ENCODE measurements at regions not wholly inside any gene's neighbourhood (a gene's known extent, or its start where the extent isn't known, plus 50 kb on each side); places are given as distances from the start of the nearest gene placed in this dataset.

DNA sequence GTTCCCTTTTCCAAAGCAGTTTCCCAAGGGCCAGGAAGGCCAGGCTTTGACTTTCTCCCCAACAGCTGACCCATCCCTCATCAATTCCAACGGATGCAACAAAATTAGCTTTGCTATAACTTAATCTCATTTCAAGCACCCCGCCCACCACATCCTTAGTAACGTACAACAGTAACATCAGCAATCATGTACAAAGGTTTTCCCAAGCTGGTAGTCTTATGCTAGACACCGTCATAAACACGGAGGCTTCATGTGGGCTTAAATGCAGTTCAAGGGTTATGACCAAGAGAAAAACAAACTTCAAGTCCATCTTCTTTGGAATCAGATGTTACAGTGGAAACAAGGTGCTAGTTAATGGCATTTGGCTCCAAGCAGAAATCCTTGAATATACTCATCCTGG is 66.6 kb downstream of the EOMES start:
- Histone ChIP-seq H3K79me2 (ENCODE audit: control insufficient read depth in 1 of 2, insufficient read depth in 2 of 2, low read length in 2 of 2) (no peaks in the 10 kb centered on the region), H3K18ac (ENCODE audit: extremely low read depth, low read length) (no peak overlapping the region), H2BK15ac (ENCODE audit: low read length) (no peak overlapping the region), H3K23ac (ENCODE audit: insufficient read length) (no peak overlapping the region), H2AK5ac (ENCODE audit: low read depth, low read length) (no peak overlapping the region), H4K5ac (ENCODE audit: insufficient read length, low read depth, low read length) (no peak overlapping the region), H3K79me1 (ENCODE audit: low read depth, low read length) (no peaks in the 10 kb centered on the region), H3K27me3 (replicated peaks in 1 of 4; ENCODE audit: control insufficient read depth in 3 of 4, extremely low read depth in 1 of 4, insufficient read depth in 3 of 4, low read length in 3 of 4) (no peaks in the 10 kb centered on the region), H3K4me3 (ENCODE audit: extremely low read depth in 1 of 4, insufficient read depth in 2 of 4, low read depth in 3 of 4, low read length in 4 of 4) (no peak overlapping the region), H3K9ac (replicated peaks in 1 of 4; ENCODE audit: extremely low read depth in 1 of 4, low read depth in 3 of 4, low read length in 3 of 4) (no peak overlapping the region), H3K4ac (replicated peaks; ENCODE audit: insufficient read length, low read depth, low read length) (no peak overlapping the region), H3K27ac (ENCODE audit: low read depth, low read length) (no peak overlapping the region), H2BK12ac (ENCODE audit: low read depth, low read length) (no peak overlapping the region), H4K20me1 (replicated peaks in 1 of 2; ENCODE audit: control insufficient read depth in 1 of 2, insufficient read depth in 2 of 2, low read length in 2 of 2) (no peaks in the 10 kb centered on the region), H3K9me3 (ENCODE audit: insufficient read depth in 2 of 2, low read depth in 1 of 2, low read length in 1 of 2) (no peaks in the 10 kb centered on the region), H3K4me2 (ENCODE audit: insufficient read depth in 1 of 2, low read depth in 2 of 2, low read length in 2 of 2) (no peak overlapping the region), H4K8ac (ENCODE audit: extremely low read depth, insufficient read depth, low read length) (no peak overlapping the region), H2BK20ac (ENCODE audit: low read length) (0 out of 2 replicates have a peak overlapping the region, but pooled peaks have one; percentile 56), H3K23me2 (ENCODE audit: low read depth, low read length) (no peaks in the 10 kb centered on the region), H2AFZ (ENCODE audit: low read length) (0 out of 2 replicates have a peak overlapping the region, but pooled peaks have one; percentile 13), H2BK120ac (replicated peaks; ENCODE audit: low read depth, low read length) (no peak overlapping the region), H4K91ac (replicated peaks; ENCODE audit: insufficient read length, low read length) (peak overlapping the region; percentile 66), H3K36me3 (ENCODE audit: control insufficient read depth in 2 of 4, insufficient read depth in 4 of 4, low read length in 3 of 4) (no peaks in the 10 kb centered on the region; a peak in 1 of 8 replicates), H3K4me1 (replicated peaks in 1 of 4; ENCODE audit: control insufficient read depth in 3 of 4, insufficient read depth in 4 of 4, low read length in 3 of 4) (peaks cover 2 to 10% (median 5%) of the 10 kb centered on the region in 4 experiments; a peak in 4 of 7 replicates), H2BK5ac (ENCODE audit: low read depth, low read length) (no peak overlapping the region), H3K14ac (ENCODE audit: insufficient read length) (no peak overlapping the region), H3K56ac (replicated peaks; ENCODE audit: insufficient read length, low read depth, low read length) (no peak overlapping the region)
- ChIA-PET POLR2A (ENCODE audit: partially characterized antibody) (no interaction called here), CTCF (ENCODE audit: partially characterized antibody) (interaction anchor here (1.3 to 5.4 kb wide), 3 partner anchors 7 to 29 kb away, joined by 3 to 46 read pairs (median 4); no protein-coding TSS in a partner anchor)
- 93% methylated on average over 5 of the region's 5 CpGs; no CpG with 5 or more reads in 1 of the 2 experiments for WGBS, 2 experiments (ENCODE audit: extremely low coverage in 1 of 2, insufficient coverage in 1 of 2, insufficient read length in 1 of 2, insufficient replicate concordance in 2 of 2, low coverage in 1 of 2, low lambda C conversion rate in 2 of 2, missing lambda C conversion rate in 1 of 2)
- DNase-seq (ENCODE audit: low read depth in 1 of 2, low spot score in 2 of 2): no peak
- FAIRE-seq: no peak
- TF ChIP-seq JUN (IDR thresholded peaks at IDR 0.05; ENCODE audit: low read depth, low read length) (no peak), POU5F1 (IDR thresholded peaks at IDR 0.05; ENCODE audit: low read depth, low read length) (no peak), SUZ12 (IDR thresholded peaks at IDR 0.05; ENCODE audit: low read length) (no peak), TAF1 (IDR thresholded peaks at IDR 0.05; ENCODE audit: low read depth, low read length) (no peak), SRF (IDR thresholded peaks at IDR 0.05; ENCODE audit: low read depth, low read length) (no peak), SP1 (IDR thresholded peaks at IDR 0.05; ENCODE audit: low read depth, low read length) (no peak), RFX5 (IDR thresholded peaks at IDR 0.05; ENCODE audit: borderline replicate concordance, low read depth, low read length) (no peak), RBBP5 (IDR thresholded peaks at IDR 0.05; ENCODE audit: borderline replicate concordance, low read depth, low read length) (no peak), NRF1 (IDR thresholded peaks at IDR 0.05; ENCODE audit: low read depth, low read length) (no peak), SIRT6 (IDR thresholded peaks at IDR 0.05; ENCODE audit: low read length) (no peak), YY1 (IDR thresholded peaks at IDR 0.05; ENCODE audit: low read depth, low read length) (no peak), CHD2 (IDR thresholded peaks at IDR 0.05; ENCODE audit: low read length) (no peak), ZNF274 (IDR thresholded peaks at IDR 0.05; ENCODE audit: borderline replicate concordance, extremely low read depth, low read length) (no peak), EGR1 (IDR thresholded peaks at IDR 0.05; ENCODE audit: borderline replicate concordance, low read depth, low read length) (no peak), SP4 (IDR thresholded peaks at IDR 0.05; ENCODE audit: low read length) (no peak)
- TF ChIP-seq, protein P1, sequence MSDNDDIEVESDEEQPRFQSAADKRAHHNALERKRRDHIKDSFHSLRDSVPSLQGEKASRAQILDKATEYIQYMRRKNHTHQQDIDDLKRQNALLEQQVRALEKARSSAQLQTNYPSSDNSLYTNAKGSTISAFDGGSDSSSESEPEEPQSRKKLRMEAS (IDR thresholded peaks at IDR 0.05): no peak

Measured in H1 (cell line).